Mucosa of gallbladder (tissue), 1 donor: ENCODE measurements at regions not wholly inside any gene's neighbourhood (a gene's known extent, or its start where the extent isn't known, plus 50 kb on each side); places are given as distances from the start of the nearest gene placed in this dataset.

Experiments
- DNase-seq: peaks from one replicate; pipeline ENCODE4 v3.0.0-alpha.2; 2020; ENCODE audit warnings: low spot score
- donor health status: DM: no; HTN: no; CAD: no.

DNA sequence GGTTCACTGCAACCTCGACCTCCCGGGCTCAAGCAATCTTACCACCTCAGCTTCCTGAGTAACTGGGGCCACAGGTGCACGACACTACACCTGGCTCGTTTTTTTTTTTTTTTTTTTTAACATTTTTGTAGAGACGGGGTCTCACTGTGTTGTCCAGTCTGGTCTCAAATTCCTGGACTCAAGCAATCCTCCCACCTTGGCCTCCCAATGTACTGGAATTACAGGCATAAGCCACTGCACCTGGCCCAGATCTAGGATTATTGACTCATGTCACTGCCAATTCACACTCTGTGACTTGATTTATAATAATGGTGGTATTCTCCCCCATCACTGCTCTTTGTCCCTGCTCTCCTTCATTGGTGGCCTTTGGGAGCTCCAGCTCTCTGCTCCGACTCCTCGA is 145.1 kb downstream of the PTPRU start:
- no peak for DNase-seq

DNA sequence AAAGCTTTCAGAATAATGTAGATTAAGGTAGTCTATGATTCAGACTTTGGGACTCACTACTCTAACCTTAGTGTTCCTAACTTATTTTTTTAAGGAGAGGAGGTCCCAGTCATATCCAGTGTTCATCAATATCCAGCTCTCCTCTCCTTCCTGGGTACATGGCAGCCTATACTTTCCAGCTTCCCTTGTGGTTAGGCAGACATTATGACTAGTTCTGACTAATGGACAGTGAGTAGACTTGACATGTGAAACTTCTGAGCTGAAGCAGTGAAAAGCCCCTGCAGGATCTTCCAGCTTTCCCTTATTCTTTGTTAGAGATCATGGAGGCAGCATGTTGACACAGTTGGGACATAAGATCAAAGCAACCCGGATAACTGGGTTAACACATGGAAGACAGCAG is 144.2 kb downstream of the PTPRU start:
- DNase-seq = no peak

DNA sequence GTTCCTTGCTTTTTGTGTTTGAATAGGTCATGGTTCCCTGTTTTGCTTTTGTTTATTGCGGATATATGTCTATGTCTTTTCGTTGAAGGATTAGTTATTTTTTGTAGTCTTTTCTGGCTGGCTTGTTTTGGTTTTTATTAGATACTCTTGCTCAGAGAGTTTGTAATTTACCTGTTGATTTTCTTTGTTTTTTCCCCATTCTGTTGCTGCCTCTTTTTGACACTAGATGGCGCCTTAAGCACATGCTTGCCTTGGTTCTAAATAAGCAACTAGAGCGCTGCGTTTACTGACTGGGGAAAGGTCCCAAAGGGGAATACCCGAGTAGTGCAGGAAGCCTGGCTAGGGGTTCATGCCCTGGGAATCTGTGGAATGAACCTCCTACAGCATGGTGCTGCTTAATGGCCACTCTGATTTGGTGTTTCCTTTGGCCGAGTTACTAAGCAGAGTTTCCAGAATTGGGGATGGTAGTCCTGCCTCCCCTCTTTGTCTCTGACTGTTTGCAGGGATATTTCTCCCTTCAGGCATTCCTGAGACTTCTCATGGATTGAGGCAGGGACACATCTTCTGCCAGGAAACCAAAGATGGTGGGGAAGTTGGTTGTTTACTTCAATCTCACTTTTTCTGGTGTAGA is 143.2 kb downstream of the PTPRU start:
- DNase-seq = no peak
